Thoracic aorta (tissue), 2 donors: ENCODE measurements at regions not wholly inside any gene's neighbourhood (a gene's known extent, or its start where the extent isn't known, plus 50 kb on each side); places are given as distances from the start of the nearest gene placed in this dataset.

Source experiments
- ATAC-seq: fragments of 150-250 bp; one replicate; pipeline ENCODE4 v1.8.0; 2017; ENCODE audit warnings: low read depth; ENCODE audit not compliant: insufficient number of reproducible peaks, low FRiP score
- DNase-seq: peaks from one replicate; pipeline ENCODE4 v3.0.0-alpha.2; 2020; ENCODE audit warnings: low spot score
- H3K27ac ChIP-seq, 2 donors: fragments of 200-600 bp; sonication (generic); 1 replicate in 1 of 2; 2 replicates in 1 of 2; pipeline ENCODE4 v1.5.1; 2016; ENCODE audit warnings: mild to moderate bottlenecking in 2 of 2, moderate library complexity in 2 of 2
- H3K27me3 ChIP-seq: fragments of 200-600 bp; sonication (generic); replicated peaks from 2 replicates; pipeline ENCODE4 v1.6.0; 2016; ENCODE audit warnings: mild to moderate bottlenecking; ENCODE audit not compliant: insufficient read depth
- H3K36me3 ChIP-seq: fragments of 200-600 bp; sonication (generic); one replicate; pipeline ENCODE4 v1.5.1; 2016
- H3K4me1 ChIP-seq, 2 donors: fragments of 200-600 bp; sonication (generic); 1 replicate in 1 of 2; 2 replicates in 1 of 2; pipeline versions ENCODE4 v1.5.1 to v1.6.0; 2016; ENCODE audit warnings: low read depth in 2 of 2, mild to moderate bottlenecking in 1 of 2; ENCODE audit not compliant: control insufficient read depth in 1 of 2
- H3K4me3 ChIP-seq: fragments of 200-600 bp; sonication (generic); 2 replicates; pipeline ENCODE4 v1.5.1; 2016; ENCODE audit warnings: mild to moderate bottlenecking
- H3K9me3 ChIP-seq: fragments of 200-600 bp; sonication (generic); 2 replicates; pipeline ENCODE4 v1.5.1; 2016
- TF ChIP-seq, protein P1 (sequence below): fragments of 200-600 bp; sonication (generic); IDR thresholded peaks from one replicate; pipeline ENCODE4 v1.5.1; 2019; ENCODE audit warnings: antibody characterized with exemption

DNA sequence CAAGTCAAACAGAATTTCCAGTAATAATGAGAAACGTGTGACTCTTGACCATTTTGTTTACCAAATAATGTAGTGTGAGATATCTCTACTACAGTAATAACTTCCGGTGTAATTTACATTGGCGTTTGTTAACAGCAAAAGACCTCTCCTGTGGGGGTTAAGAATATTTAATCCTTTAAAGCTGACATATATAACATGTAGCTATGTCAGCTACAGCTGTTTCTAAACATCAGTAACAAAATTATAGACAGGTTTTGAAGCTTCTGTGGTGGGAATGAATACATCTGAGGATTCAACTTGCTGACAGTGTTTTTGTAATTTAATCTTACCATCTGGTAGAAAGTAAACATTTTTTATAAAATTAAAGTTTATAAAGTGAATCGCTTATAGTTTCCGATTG is 73.6 kb upstream of the TENM3 start:
- ATAC-seq (no peak), DNase-seq (no peak)
- Histone ChIP-seq H3K27ac (no peak overlapping the region), H3K36me3 (no peaks in the 10 kb centered on the region), H3K27me3 (no peaks in the 10 kb centered on the region), H3K4me3 (no peak overlapping the region), H3K4me1 (no peaks in the 10 kb centered on the region), H3K9me3 (no peaks in the 10 kb centered on the region)
- TF ChIP-seq, protein P1, sequence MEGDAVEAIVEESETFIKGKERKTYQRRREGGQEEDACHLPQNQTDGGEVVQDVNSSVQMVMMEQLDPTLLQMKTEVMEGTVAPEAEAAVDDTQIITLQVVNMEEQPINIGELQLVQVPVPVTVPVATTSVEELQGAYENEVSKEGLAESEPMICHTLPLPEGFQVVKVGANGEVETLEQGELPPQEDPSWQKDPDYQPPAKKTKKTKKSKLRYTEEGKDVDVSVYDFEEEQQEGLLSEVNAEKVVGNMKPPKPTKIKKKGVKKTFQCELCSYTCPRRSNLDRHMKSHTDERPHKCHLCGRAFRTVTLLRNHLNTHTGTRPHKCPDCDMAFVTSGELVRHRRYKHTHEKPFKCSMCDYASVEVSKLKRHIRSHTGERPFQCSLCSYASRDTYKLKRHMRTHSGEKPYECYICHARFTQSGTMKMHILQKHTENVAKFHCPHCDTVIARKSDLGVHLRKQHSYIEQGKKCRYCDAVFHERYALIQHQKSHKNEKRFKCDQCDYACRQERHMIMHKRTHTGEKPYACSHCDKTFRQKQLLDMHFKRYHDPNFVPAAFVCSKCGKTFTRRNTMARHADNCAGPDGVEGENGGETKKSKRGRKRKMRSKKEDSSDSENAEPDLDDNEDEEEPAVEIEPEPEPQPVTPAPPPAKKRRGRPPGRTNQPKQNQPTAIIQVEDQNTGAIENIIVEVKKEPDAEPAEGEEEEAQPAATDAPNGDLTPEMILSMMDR = no peak

DNA sequence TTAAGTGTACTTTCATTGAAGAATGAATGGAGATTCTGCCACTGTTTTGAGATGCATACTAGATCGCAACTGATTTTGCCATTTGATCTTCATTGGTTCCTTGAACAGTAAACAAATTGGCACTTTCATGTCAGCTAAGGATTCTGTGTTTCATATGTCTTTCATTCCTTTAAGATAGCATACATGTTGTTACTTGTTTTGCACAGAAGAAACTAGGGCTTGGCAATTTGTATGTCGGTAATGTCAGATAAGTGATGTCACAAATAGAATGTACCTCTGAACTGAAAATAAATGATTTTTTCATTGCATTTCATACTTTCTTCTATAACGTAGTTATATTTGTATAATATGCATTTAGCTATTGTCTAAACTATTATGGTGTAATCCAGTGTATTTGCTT is 73.2 kb upstream of the TENM3 start:
- H3K27ac ChIP-seq = no peak overlapping the region
- no peaks in the 10 kb centered on the region for H3K27me3 ChIP-seq
- DNase-seq = no peak
- H3K36me3 ChIP-seq = no peaks in the 10 kb centered on the region
- H3K4me3 ChIP-seq = no peak overlapping the region
- TF ChIP-seq, protein P1 = no peak
- H3K9me3 ChIP-seq = no peaks in the 10 kb centered on the region
- H3K4me1 ChIP-seq = no peaks in the 10 kb centered on the region
- no peak for ATAC-seq

DNA sequence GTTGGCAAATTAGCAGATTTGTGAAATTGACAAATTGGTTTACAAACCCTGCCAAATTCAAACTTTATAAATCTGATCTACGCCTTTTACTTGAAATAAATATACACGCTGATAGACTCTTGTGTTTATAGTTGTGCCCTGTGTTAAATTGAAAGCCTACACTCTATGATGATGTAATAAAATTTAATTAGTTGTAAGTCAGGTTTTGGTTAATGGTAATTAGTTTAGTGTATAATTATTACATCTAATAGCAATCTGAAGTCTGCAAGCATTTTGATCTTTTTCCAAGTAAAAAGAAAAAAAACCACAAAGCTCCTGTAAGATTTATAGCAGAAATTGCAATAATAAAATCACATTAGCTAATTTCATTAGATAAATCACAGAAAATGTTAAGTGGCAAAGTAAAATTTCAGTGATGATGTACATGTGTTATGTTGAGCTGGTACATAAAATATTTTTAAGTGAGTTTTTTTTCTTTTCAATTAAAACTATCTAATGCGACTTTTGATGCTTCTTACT is 72.7 kb upstream of the TENM3 start:
- no peaks in the 10 kb centered on the region for H3K27me3 ChIP-seq
- no peaks in the 10 kb centered on the region for H3K9me3 ChIP-seq
- H3K27ac ChIP-seq = no peak overlapping the region
- TF ChIP-seq, protein P1 = no peak
- DNase-seq = no peak
- no peak for ATAC-seq
- H3K36me3 ChIP-seq = no peaks in the 10 kb centered on the region
- no peak overlapping the region for H3K4me3 ChIP-seq
- H3K4me1 ChIP-seq = no peaks in the 10 kb centered on the region

DNA sequence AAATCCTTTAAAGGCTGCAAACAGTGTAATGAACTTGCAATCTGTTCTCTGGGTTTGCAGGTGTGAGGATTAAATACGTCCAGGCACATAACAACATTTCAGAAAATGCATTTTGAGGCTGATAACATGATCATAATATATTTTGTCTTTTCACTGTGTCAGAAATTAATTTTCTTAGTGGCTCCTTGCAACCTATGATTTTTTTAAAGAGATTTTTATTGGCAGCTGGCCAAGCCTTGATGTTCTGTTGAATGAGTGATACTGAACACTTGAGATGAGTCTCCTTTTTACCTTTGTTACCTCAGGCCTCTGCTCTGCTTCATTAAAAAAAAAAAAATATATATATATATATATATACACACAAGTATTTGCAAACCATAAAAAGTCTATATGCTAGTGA is 68.2 kb upstream of the TENM3 start:
- ATAC-seq = no peak
- Histone ChIP-seq H3K9me3 (no peaks in the 10 kb centered on the region), H3K4me3 (no peak overlapping the region), H3K27ac (no peak overlapping the region), H3K36me3 (no peaks in the 10 kb centered on the region), H3K27me3 (no peaks in the 10 kb centered on the region), H3K4me1 (no peaks in the 10 kb centered on the region)
- TF ChIP-seq, protein P1 = no peak
- no peak for DNase-seq

DNA sequence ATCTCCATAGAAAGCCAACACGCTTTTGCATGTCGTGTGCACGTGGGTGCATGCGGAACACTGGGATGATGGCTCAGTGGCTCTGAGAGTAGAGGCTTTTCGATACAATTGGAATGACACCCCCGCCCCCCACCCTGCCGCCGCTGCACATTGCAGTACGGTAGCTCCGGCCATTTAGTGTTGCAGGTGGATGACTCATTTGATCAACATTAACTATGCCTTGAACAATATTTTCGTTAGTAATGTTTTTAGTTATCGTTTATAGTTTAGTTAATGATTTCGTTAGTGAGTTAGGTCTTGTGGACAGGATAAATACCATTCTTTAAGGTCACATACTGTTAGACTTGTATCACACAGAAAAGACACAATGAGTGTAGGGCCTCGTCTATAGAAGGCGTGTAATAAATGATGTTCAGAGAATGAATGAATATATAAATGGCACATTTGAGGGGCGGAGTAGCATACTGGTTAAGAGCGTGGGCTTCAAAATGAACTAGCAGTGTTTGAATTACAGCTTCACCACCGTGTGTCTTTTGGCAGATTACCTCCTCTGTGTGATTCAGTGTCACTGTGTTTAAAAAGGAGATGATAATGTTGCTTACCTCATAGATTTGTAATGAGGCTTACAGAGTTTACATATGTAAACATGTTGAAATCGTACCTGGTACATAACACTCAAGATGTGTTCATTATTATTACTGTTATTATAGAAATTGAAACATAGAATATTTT is 67.2 kb upstream of the TENM3 start:
- DNase-seq (no peak), ATAC-seq (no peak)
- Histone ChIP-seq H3K27me3 (no peaks in the 10 kb centered on the region), H3K9me3 (no peaks in the 10 kb centered on the region), H3K4me1 (no peaks in the 10 kb centered on the region), H3K4me3 (no peak overlapping the region), H3K36me3 (no peaks in the 10 kb centered on the region), H3K27ac (no peak overlapping the region)
- TF ChIP-seq, protein P1 = no peak
